Peyer's patch (tissue), 4 donors: ENCODE measurements at regions not wholly inside any gene's neighbourhood (a gene's known extent, or its start where the extent isn't known, plus 50 kb on each side); places are given as distances from the start of the nearest gene placed in this dataset.

ENCODE experiments used
- POLR2A ChIP-seq, 2 donors: fragments of 450-650 bp; IDR thresholded peaks; one replicate each; pipeline ENCODE4 v1.5.1; 2017; ENCODE audit warnings: antibody characterized with exemption in 2 of 2, mild to moderate bottlenecking in 2 of 2, moderate library complexity in 2 of 2
- TF ChIP-seq, protein P1 (sequence below), 6 experiments: fragments of 450-650 bp in 4 of 6; fragments of 200-600 bp in 2 of 6; sonication (generic) in 1 of 6; IDR thresholded peaks; one replicate each; pipeline ENCODE4 v1.5.1; 2017 to 2019; ENCODE audit warnings: antibody characterized with exemption in 6 of 6, mild to moderate bottlenecking in 3 of 6, moderate library complexity in 1 of 6

GRCh38 chr16:85286066-85286831 lies 174.0 kb upstream of the CIBAR2 start:
- TF ChIP-seq, protein P1, sequence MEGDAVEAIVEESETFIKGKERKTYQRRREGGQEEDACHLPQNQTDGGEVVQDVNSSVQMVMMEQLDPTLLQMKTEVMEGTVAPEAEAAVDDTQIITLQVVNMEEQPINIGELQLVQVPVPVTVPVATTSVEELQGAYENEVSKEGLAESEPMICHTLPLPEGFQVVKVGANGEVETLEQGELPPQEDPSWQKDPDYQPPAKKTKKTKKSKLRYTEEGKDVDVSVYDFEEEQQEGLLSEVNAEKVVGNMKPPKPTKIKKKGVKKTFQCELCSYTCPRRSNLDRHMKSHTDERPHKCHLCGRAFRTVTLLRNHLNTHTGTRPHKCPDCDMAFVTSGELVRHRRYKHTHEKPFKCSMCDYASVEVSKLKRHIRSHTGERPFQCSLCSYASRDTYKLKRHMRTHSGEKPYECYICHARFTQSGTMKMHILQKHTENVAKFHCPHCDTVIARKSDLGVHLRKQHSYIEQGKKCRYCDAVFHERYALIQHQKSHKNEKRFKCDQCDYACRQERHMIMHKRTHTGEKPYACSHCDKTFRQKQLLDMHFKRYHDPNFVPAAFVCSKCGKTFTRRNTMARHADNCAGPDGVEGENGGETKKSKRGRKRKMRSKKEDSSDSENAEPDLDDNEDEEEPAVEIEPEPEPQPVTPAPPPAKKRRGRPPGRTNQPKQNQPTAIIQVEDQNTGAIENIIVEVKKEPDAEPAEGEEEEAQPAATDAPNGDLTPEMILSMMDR (IDR thresholded peaks at IDR 0.05), result no peak
- TF ChIP-seq POLR2A (IDR thresholded peaks at IDR 0.05), result no peak
